Trophoblast cell (in vitro differentiated cells and primary cell): ENCODE measurements at regions not wholly inside any gene's neighbourhood (a gene's known extent, or its start where the extent isn't known, plus 50 kb on each side); places are given as distances from the start of the nearest gene placed in this dataset.
"Not testable (repeated sequence)": the region's sequence is repeated elsewhere in the genome, so short reads cannot be mapped to it uniquely, and the experiment has no call there.

Experiments used
- DNase-seq, 2 donors: peaks; one replicate each; pipeline ENCODE4 v3.0.0-alpha.2; 2016
- H2AFZ ChIP-seq: 2 replicates; pipeline ENCODE4 v1.6.1; 2013; ENCODE audit warnings: low read length, moderate library complexity, mild to moderate bottlenecking; ENCODE audit not compliant: insufficient read depth, poor library complexity
- H2AK5ac ChIP-seq: 2 replicates; pipeline ENCODE4 v1.6.1; 2013; ENCODE audit warnings: mild to moderate bottlenecking, low read length
- H2BK120ac ChIP-seq: 2 replicates; pipeline ENCODE4 v1.6.1; 2013; ENCODE audit warnings: low read length, mild to moderate bottlenecking, moderate library complexity; ENCODE audit not compliant: insufficient read depth, poor library complexity
- H2BK12ac ChIP-seq: 2 replicates; pipeline ENCODE4 v1.6.1; 2013; ENCODE audit warnings: mild to moderate bottlenecking, low read length, moderate library complexity
- H2BK5ac ChIP-seq: 2 replicates; pipeline ENCODE4 v1.6.1; 2013; ENCODE audit warnings: low read length, low read depth, moderate library complexity, mild to moderate bottlenecking; ENCODE audit not compliant: poor library complexity
- H3K14ac ChIP-seq: 2 replicates; pipeline ENCODE4 v1.6.1; 2013; ENCODE audit warnings: mild to moderate bottlenecking, low read length
- H3K18ac ChIP-seq: 2 replicates; pipeline ENCODE4 v1.6.1; 2013; ENCODE audit warnings: mild to moderate bottlenecking, low read length
- H3K23ac ChIP-seq: 2 replicates; pipeline ENCODE4 v1.6.1; 2013; ENCODE audit warnings: low read length
- H3K27ac ChIP-seq: 2 replicates; pipeline ENCODE4 v1.5.1; 2013; ENCODE audit warnings: low read depth, mild to moderate bottlenecking, inconsistent platforms, low read length, moderate library complexity
- H3K27me3 ChIP-seq: 2 replicates; pipeline ENCODE4 v1.6.1; 2013; ENCODE audit warnings: inconsistent platforms, mild to moderate bottlenecking, low read length, moderate library complexity; ENCODE audit not compliant: insufficient read depth
- H3K36me3 ChIP-seq, 2 experiments: 1 replicate in 1 of 2; 2 replicates in 1 of 2; pipeline ENCODE4 v1.6.1; 2013; ENCODE audit warnings: low read length in 2 of 2, mild to moderate bottlenecking in 2 of 2, moderate library complexity in 1 of 2; ENCODE audit not compliant: insufficient read depth in 2 of 2, control insufficient read depth in 1 of 2
- H3K4ac ChIP-seq: 2 replicates; pipeline ENCODE4 v1.6.1; 2013; ENCODE audit warnings: low read depth, mild to moderate bottlenecking, low read length, moderate library complexity
- H3K4me1 ChIP-seq, 2 experiments: 1 replicate in 1 of 2; 2 replicates in 1 of 2; pipeline ENCODE4 v1.6.1; 2013; ENCODE audit warnings: low read length in 2 of 2, mild to moderate bottlenecking in 2 of 2, moderate library complexity in 1 of 2; ENCODE audit not compliant: insufficient read depth in 2 of 2, control insufficient read depth in 1 of 2
- H3K4me2 ChIP-seq: 2 replicates; pipeline ENCODE4 v1.6.1; 2013; ENCODE audit warnings: inconsistent platforms, mild to moderate bottlenecking, low read length, moderate library complexity
- H3K4me3 ChIP-seq: 2 replicates; pipeline ENCODE4 v1.5.1; 2013; ENCODE audit warnings: mild to moderate bottlenecking, low read depth, low read length, inconsistent platforms
- H3K79me1 ChIP-seq: one replicate; pipeline ENCODE4 v1.6.1; 2013; ENCODE audit warnings: low read length
- H3K79me2 ChIP-seq: 2 replicates; pipeline ENCODE4 v1.6.1; 2013; ENCODE audit warnings: low read length, mild to moderate bottlenecking; ENCODE audit not compliant: control insufficient read depth, insufficient read depth, poor library complexity
- H3K9ac ChIP-seq: 2 replicates; pipeline ENCODE4 v1.6.1; 2013; ENCODE audit warnings: mild to moderate bottlenecking, low read length
- H3K9me3 ChIP-seq: 2 replicates; pipeline ENCODE4 v1.6.1; 2013; ENCODE audit warnings: low read depth, mild to moderate bottlenecking, control low read depth, inconsistent platforms, low read length; ENCODE audit not compliant: insufficient read depth
- H4K12ac ChIP-seq: 2 replicates; pipeline ENCODE4 v1.6.1; 2013; ENCODE audit warnings: low read depth, mild to moderate bottlenecking, low read length, moderate library complexity
- H4K8ac ChIP-seq: 2 replicates; pipeline ENCODE4 v1.6.1; 2013; ENCODE audit warnings: low read depth, mild to moderate bottlenecking, low read length, moderate library complexity
- H4K91ac ChIP-seq: one replicate; pipeline ENCODE4 v1.6.1; 2013; ENCODE audit warnings: low read depth, mild to moderate bottlenecking, low read length, moderate library complexity
- WGBS: extraction: QIAGEN DNeasy Blood & Tissue Kit; methylation state at CpG from one replicate; pipeline ENCODE4 v1.1.7; 2013; ENCODE audit warnings: missing lambda C conversion rate; ENCODE audit not compliant: insufficient read length, insufficient coverage; ENCODE audit errors: extremely low coverage; 5-methylcytosine and 5-hydroxymethylcytosine counted together

DNA sequence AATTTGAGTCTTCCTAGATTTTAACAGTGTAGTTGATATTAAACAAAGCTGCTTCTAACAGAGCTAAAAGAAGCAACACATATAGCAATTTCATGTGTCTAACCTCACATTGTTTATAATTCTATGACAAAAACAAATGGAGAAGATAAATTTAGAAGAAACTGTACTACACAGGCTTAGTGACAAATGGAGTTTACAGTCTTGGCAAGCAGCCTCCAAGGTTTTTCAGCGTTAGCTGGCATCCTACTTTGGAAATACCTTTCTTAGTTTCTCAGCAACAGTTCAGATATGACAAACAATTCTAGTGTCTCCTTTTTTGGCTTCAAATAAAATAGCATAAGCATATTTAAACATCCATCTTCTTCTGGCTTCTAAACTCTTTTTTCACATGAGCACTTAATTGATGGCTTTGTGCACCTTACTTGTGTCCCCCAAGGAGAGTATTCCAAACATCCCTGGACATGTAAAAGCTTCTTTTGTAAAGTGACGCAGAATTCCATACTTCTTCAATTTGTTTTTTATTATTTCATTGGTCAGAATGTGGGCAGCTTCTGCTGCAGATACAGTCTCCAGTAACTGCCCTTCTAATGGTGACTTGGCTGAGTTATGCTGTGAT lies 249.8 kb downstream of the ANTXR2 start:
- Histone ChIP-seq H3K36me3 (no peaks in the 10 kb centered on the region), H4K12ac (no peak overlapping the region), H2BK120ac (no peak overlapping the region), H3K27ac (no peak overlapping the region), H3K14ac (no peak overlapping the region), H3K23ac (no peak overlapping the region), H3K18ac (no peak overlapping the region), H3K4ac (no peak overlapping the region), H2BK5ac (no peak overlapping the region), H3K27me3 (no peaks in the 10 kb centered on the region), H3K9me3 (peaks cover 2% of the 10 kb centered on the region), H3K4me1 (no peaks in the 10 kb centered on the region), H2BK12ac (no peak overlapping the region), H3K79me1 (no peaks in the 10 kb centered on the region), H4K91ac (no peak overlapping the region), H3K4me3 (no peak overlapping the region), H4K8ac (no peak overlapping the region), H3K4me2 (no peak overlapping the region), H2AK5ac (no peak overlapping the region), H3K9ac (no peak overlapping the region), H2AFZ (no peak overlapping the region), H3K79me2 (no peaks in the 10 kb centered on the region)
- no CpG with 5 or more reads among the region's 2 CpGs for WGBS
- DNase-seq: no peak

DNA sequence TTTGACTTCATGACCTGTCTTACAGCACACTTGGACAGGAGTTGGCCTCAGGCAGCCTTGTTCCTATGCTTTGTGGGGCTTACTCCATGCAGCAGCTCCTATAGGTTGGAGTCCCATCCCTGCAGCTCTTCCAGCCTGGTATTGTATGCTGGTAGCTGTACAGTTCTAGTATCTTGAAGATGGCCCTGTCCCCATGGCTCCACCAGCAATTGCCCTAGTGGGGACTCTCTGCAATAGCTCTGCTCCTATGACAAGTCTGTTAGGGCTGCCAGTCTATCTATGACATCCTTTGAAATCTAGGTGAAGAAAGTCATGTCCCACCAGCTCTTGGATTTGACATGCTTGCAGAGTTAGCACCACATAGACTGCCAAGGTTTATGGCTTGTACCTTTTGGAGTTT lies 252.6 kb downstream of the ANTXR2 start:
- H3K14ac ChIP-seq: no peak overlapping the region
- no peak overlapping the region for H4K8ac ChIP-seq
- H3K9me3 ChIP-seq: peaks cover 2% of the 10 kb centered on the region
- H2BK120ac ChIP-seq: no peak overlapping the region
- no peak overlapping the region for H3K27ac ChIP-seq
- no peaks in the 10 kb centered on the region for H3K4me1 ChIP-seq
- no peaks in the 10 kb centered on the region for H3K79me2 ChIP-seq
- H4K91ac ChIP-seq: no peak overlapping the region
- H3K4me3 ChIP-seq: no peak overlapping the region
- H4K12ac ChIP-seq: no peak overlapping the region
- H2BK12ac ChIP-seq: no peak overlapping the region
- no peak for DNase-seq
- no peaks in the 10 kb centered on the region for H3K36me3 ChIP-seq
- no peak overlapping the region for H3K18ac ChIP-seq
- no peak overlapping the region for H2BK5ac ChIP-seq
- H2AFZ ChIP-seq: no peak overlapping the region
- no peak overlapping the region for H3K23ac ChIP-seq
- H3K27me3 ChIP-seq: no peaks in the 10 kb centered on the region
- no peak overlapping the region for H3K4me2 ChIP-seq
- no peak overlapping the region for H3K9ac ChIP-seq
- H2AK5ac ChIP-seq: no peak overlapping the region
- H3K79me1 ChIP-seq: no peaks in the 10 kb centered on the region
- no peak overlapping the region for H3K4ac ChIP-seq

DNA sequence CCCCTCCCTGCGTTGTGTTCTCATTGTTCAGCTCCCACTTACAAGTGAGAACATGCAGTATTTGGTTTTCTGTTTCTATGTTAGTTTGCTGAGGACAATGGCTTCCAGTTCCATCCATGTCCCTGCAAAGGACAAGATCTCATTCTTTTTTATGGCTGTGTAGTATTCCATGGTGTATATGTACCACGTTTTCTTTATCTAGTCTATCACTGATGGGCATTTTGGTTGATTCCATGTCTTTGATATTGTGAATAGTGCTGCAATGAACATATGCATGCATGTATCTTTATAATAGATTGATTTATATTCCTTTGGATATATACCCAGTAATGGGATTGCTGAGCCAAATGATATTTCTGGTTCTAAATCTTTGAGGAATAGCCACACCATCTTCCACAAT lies 265.1 kb downstream of the ANTXR2 start:
- H4K8ac ChIP-seq, H2BK120ac ChIP-seq, H3K9ac ChIP-seq, H2BK12ac ChIP-seq, H3K4me1 ChIP-seq, H3K18ac ChIP-seq, H2BK5ac ChIP-seq, H3K36me3 ChIP-seq, DNase-seq, H4K91ac ChIP-seq, H3K23ac ChIP-seq, H3K27me3 ChIP-seq, H4K12ac ChIP-seq, H3K4me3 ChIP-seq, H3K9me3 ChIP-seq, H3K79me1 ChIP-seq, H3K4ac ChIP-seq, H3K27ac ChIP-seq, H3K14ac ChIP-seq, H2AFZ ChIP-seq, H3K79me2 ChIP-seq, H2AK5ac ChIP-seq, H3K4me2 ChIP-seq: not testable (repeated sequence)
- WGBS: no CpG with 5 or more reads among the region's 2 CpGs

DNA sequence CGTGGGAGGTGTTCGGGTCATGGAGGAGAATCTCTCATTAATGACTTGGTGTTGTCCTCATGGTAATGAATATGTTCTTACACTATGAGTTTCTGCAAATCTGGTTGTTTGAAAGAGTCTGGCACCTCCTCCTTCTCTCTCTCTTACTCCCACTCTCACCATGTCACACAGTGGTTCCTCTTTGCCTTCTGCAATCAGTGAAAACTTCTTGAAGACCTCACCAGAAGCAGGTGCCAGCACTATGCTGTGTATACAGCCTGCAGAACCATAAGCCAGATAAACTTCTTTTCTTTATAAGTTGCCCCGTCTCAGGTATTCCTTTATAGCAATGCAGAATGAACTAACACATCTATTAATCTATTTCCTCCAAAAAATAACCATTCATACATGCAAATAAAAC lies 275.0 kb downstream of the ANTXR2 start:
- Histone ChIP-seq H3K9me3 (no peaks in the 10 kb centered on the region), H3K27me3 (no peaks in the 10 kb centered on the region), H3K9ac (no peak overlapping the region), H3K4ac (no peak overlapping the region), H2BK12ac (no peak overlapping the region), H4K8ac (no peak overlapping the region), H3K4me1 (no peaks in the 10 kb centered on the region), H3K23ac (no peak overlapping the region), H3K79me1 (no peaks in the 10 kb centered on the region), H3K14ac (no peak overlapping the region), H3K27ac (no peak overlapping the region), H4K12ac (no peak overlapping the region), H4K91ac (no peak overlapping the region), H3K4me3 (no peak overlapping the region), H2BK120ac (no peak overlapping the region), H2BK5ac (no peak overlapping the region), H2AK5ac (no peak overlapping the region), H3K4me2 (no peak overlapping the region), H2AFZ (no peak overlapping the region), H3K79me2 (no peaks in the 10 kb centered on the region), H3K36me3 (no peaks in the 10 kb centered on the region), H3K18ac (no peak overlapping the region)
- WGBS: no CpG with 5 or more reads among the region's 3 CpGs
- no peak for DNase-seq
